B cell (primary cell): ENCODE measurements at regions not wholly inside any gene's neighbourhood (a gene's known extent, or its start where the extent isn't known, plus 50 kb on each side); places are given as distances from the start of the nearest gene placed in this dataset.

Experiments
- ATAC-seq: fragments of 200-7000 bp; cut with Tn5 transposase; one replicate; pipeline ENCODE4 v1.10.0; 2021; ENCODE audit warnings: low read depth, mild to moderate bottlenecking, moderate number of reproducible peaks, moderate library complexity
- CTCF ChIA-PET: fragments of 350-600 bp; sonication (Branson Sonifier 250); formaldehyde crosslinking; loops from one replicate; lab custom pipeline; 2021; ENCODE audit warnings: antibody characterized with exemption, inconsistent platforms; lab: Charles Lee
- POLR2A ChIA-PET: fragments of 350-600 bp; sonication (Branson Sonifier 250); formaldehyde crosslinking; loops from one replicate; lab custom pipeline; 2021; ENCODE audit warnings: antibody characterized with exemption; lab: Charles Lee
- DNase-seq: peaks from one replicate; pipeline ENCODE4 v3.0.0; 2013
- H2AFZ ChIP-seq: 2 replicates; pipeline ENCODE4 v1.6.1; 2012; ENCODE audit warnings: mild to moderate bottlenecking, low read depth, low read length; ENCODE audit not compliant: insufficient read depth, poor library complexity, severe bottlenecking
- H3K27ac ChIP-seq, 2 donors: 1 replicate in 1 of 2; 2 replicates in 1 of 2; pipeline ENCODE4 v1.5.1; 2012 to 2013; ENCODE audit warnings: low read length in 2 of 2, mild to moderate bottlenecking in 2 of 2, moderate library complexity in 1 of 2
- H3K27me3 ChIP-seq, 4 experiments: fragments of 200-600 bp in 1 of 4; sonication (generic) in 1 of 4; replicated peaks in 1 of 4; 1 replicate in 2 of 4; 2 replicates in 2 of 4; pipeline versions ENCODE4 v1.6.1 to v1.7.0; 2013 to 2016; ENCODE audit warnings: low read length in 3 of 4, mild to moderate bottlenecking in 2 of 4, mixed read lengths in 1 of 4, moderate library complexity in 1 of 4; ENCODE audit not compliant: insufficient read depth in 4 of 4, control insufficient read depth in 3 of 4; ENCODE audit errors: control extremely low read depth in 1 of 4
- H3K36me3 ChIP-seq, 2 experiments: replicated peaks in 1 of 2; 1 replicate in 1 of 2; 2 replicates in 1 of 2; pipeline versions ENCODE4 v1.6.1 to v1.7.1; 2013; ENCODE audit warnings: low read length in 1 of 2; ENCODE audit not compliant: insufficient read depth in 2 of 2, control insufficient read depth in 1 of 2; ENCODE audit errors: control extremely low read depth in 1 of 2, extremely low read depth in 1 of 2
- H3K4me1 ChIP-seq, 2 donors: fragments of 200-600 bp in 1 of 2; sonication (generic) in 1 of 2; 1 replicate in 1 of 2; 2 replicates in 1 of 2; pipeline versions ENCODE4 v1.5.1 to v1.6.1; 2013 to 2017; ENCODE audit warnings: low read length in 2 of 2; ENCODE audit not compliant: control insufficient read depth in 2 of 2, insufficient read depth in 2 of 2
- H3K4me2 ChIP-seq: replicated peaks from 2 replicates; pipeline ENCODE3; 2012; ENCODE audit warnings: mild to moderate bottlenecking, low read depth, low read length; ENCODE audit not compliant: poor library complexity, severe bottlenecking
- H3K4me3 ChIP-seq, 5 experiments: fragments of 200-600 bp in 1 of 5; sonication (generic) in 1 of 5; 1 replicate in 3 of 5; 2 replicates in 2 of 5; pipeline versions ENCODE4 v1.5.1 to v1.7.0; 2011 to 2016; ENCODE audit warnings: low read length in 4 of 5, mild to moderate bottlenecking in 4 of 5, low read depth in 2 of 5, control low read depth in 1 of 5, moderate library complexity in 1 of 5; ENCODE audit not compliant: insufficient read depth in 1 of 5; ENCODE audit errors: control extremely low read depth in 1 of 5, extremely low read depth in 1 of 5
- H3K79me2 ChIP-seq: fragments of 200-600 bp; sonication (generic); one replicate; pipeline ENCODE4 v1.6.0; 2016; ENCODE audit warnings: low read length; ENCODE audit not compliant: control insufficient read depth, insufficient read depth
- H3K9ac ChIP-seq: fragments of 200-600 bp; sonication (generic); 2 replicates; pipeline ENCODE4 v1.6.1; 2017; ENCODE audit warnings: mild to moderate bottlenecking, low read length, moderate library complexity
- H3K9me3 ChIP-seq, 3 donors: one replicate each; pipeline versions ENCODE4 v1.6.1 to v1.7.1; 2013; ENCODE audit warnings: low read length in 2 of 3; ENCODE audit not compliant: control insufficient read depth in 2 of 3, insufficient read depth in 1 of 3; ENCODE audit errors: control extremely low read depth in 1 of 3
- H4K20me1 ChIP-seq: 2 replicates; pipeline ENCODE4 v1.6.0; 2012; ENCODE audit warnings: mild to moderate bottlenecking, low read length; ENCODE audit not compliant: insufficient read depth, control insufficient read depth, poor library complexity, severe bottlenecking
- H3K27ac Mint-ChIP-seq: one replicate; pipeline ENCODE4 v1.8.0; 2021; ENCODE audit warnings: mixed read lengths
- H3K27me3 Mint-ChIP-seq: one replicate; pipeline ENCODE4 v1.8.0; 2021; ENCODE audit warnings: mixed read lengths
- H3K4me1 Mint-ChIP-seq: one replicate; pipeline ENCODE4 v1.8.0; 2021; ENCODE audit warnings: mixed read lengths
- H3K4me3 Mint-ChIP-seq: one replicate; pipeline ENCODE4 v1.8.0; 2021; ENCODE audit warnings: mixed read lengths
- H3K9me3 Mint-ChIP-seq: one replicate; pipeline ENCODE4 v1.8.0; 2022; ENCODE audit warnings: mixed read lengths; ENCODE audit not compliant: insufficient read depth
- EZH2 ChIP-seq: IDR thresholded peaks from 2 replicates; pipeline ENCODE4 v1.6.1; 2012; ENCODE audit warnings: borderline replicate concordance, low read depth, mild to moderate bottlenecking, moderate library complexity, low read length; ENCODE audit not compliant: insufficient read depth, poor library complexity, severe bottlenecking
- WGBS: methylation state at CpG from one replicate; pipeline ENCODE4 v1.1.5; 2013; ENCODE audit warnings: missing lambda C conversion rate; ENCODE audit not compliant: insufficient coverage; 5-methylcytosine and 5-hydroxymethylcytosine counted together
- intact Hi-C: fragments of 100-400 bp; cut with micrococcal nuclease; formaldehyde crosslinking; loops from one replicate; pipeline ENCODE4 v1.10.0; 2022
- TF ChIP-seq, protein P1 (sequence below): fragments of 200-600 bp; IDR thresholded peaks from one replicate; pipeline ENCODE4 v1.8.0; 2022; ENCODE audit warnings: antibody characterized with exemption, mild to moderate bottlenecking

DNA sequence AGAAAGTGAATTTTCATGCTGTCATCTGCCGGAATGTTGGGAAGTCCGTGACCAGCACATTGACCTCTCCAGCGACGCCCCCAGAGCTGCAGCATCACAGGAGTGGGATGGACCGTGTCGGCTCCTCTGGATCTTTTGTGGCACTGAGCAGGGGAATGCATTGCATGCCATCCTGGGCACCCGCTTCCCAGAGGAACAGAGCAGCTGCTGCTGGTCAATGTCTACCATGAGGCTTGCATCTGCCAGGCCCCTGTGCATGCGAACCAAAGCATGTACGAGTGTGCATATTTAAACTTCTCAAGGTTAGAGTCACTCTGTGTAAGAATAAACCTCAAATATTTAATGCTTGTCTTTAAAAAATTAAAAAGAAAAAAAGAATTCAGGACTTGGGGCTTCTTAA is 414.8 kb downstream of the GADD45G start:
- Histone ChIP-seq H3K4me3 (no peak overlapping the region), H3K36me3 (no peaks in the 10 kb centered on the region), H4K20me1 (no peaks in the 10 kb centered on the region), H3K4me2 (no peak overlapping the region), H3K27ac (no peak overlapping the region), H3K79me2 (no peaks in the 10 kb centered on the region), H2AFZ (no peak overlapping the region), H3K9ac (no peak overlapping the region), H3K9me3 (peaks cover 0 to 2% (median 0%) of the 10 kb centered on the region in 3 donors), H3K27me3 (no peaks in the 10 kb centered on the region), H3K4me1 (peaks cover 46 to 51% of the 10 kb centered on the region in 2 donors)
- ChIA-PET CTCF (no interaction called here), POLR2A (no interaction called here)
- Mint-ChIP-seq H3K27me3 (no peaks in the 10 kb centered on the region), H3K9me3 (no peaks in the 10 kb centered on the region), H3K4me3 (no peak overlapping the region), H3K4me1 (peaks cover 53% of the 10 kb centered on the region), H3K27ac (no peak overlapping the region)
- TF ChIP-seq, protein P1, sequence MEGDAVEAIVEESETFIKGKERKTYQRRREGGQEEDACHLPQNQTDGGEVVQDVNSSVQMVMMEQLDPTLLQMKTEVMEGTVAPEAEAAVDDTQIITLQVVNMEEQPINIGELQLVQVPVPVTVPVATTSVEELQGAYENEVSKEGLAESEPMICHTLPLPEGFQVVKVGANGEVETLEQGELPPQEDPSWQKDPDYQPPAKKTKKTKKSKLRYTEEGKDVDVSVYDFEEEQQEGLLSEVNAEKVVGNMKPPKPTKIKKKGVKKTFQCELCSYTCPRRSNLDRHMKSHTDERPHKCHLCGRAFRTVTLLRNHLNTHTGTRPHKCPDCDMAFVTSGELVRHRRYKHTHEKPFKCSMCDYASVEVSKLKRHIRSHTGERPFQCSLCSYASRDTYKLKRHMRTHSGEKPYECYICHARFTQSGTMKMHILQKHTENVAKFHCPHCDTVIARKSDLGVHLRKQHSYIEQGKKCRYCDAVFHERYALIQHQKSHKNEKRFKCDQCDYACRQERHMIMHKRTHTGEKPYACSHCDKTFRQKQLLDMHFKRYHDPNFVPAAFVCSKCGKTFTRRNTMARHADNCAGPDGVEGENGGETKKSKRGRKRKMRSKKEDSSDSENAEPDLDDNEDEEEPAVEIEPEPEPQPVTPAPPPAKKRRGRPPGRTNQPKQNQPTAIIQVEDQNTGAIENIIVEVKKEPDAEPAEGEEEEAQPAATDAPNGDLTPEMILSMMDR: no peak
- no peak for TF ChIP-seq EZH2
- 92% methylated on average over 7 of the region's 9 CpGs for WGBS
- ATAC-seq: no peak
- no peak for DNase-seq
- intact Hi-C loops: loop anchor here (5.0 kb wide), 1 partner anchor 58 kb away; no protein-coding TSS in a partner anchor

DNA sequence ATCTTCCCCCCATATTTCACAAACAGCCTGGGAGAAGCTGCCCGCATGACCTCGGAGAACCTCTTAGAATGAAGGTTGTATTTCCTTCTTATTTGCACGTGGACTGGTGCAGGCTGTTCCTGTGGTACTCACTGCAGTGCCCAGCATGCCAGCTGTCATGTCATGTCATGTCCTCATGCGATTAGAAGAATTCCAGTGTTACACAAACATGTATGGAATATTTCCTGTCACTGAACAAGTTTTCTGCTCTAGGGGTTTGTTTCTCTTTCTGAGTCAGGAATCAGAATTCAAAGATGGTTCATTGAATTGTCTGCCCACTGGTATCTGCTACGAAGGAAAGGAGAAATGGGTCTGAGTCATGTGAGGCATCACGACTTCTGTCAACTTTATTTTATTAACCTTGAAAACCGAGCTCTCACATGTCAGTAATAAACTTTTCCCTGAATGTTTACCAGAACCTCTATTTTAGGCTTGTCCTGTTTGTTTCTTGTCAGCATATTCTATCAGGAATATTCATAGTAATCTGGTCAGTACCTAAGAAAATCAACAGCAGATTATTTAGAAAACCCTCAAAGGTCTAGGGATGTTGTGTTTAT is 415.6 kb downstream of the GADD45G start:
- peaks cover 54 to 58% of the 10 kb centered on the region in 2 donors for H3K4me1 ChIP-seq
- H3K27me3 ChIP-seq: no peaks in the 10 kb centered on the region
- no peak overlapping the region for H3K9ac ChIP-seq
- 48% methylated on average over 3 of the region's 7 CpGs for WGBS
- TF ChIP-seq, protein P1: no peak
- TF ChIP-seq EZH2: no peak
- no peaks in the 10 kb centered on the region for H4K20me1 ChIP-seq
- H3K9me3 ChIP-seq: peaks cover 0 to 2% (median 0%) of the 10 kb centered on the region in 3 donors
- CTCF ChIA-PET: no interaction called here
- H2AFZ ChIP-seq: no peak overlapping the region
- Mint-ChIP-seq H3K4me3 (no peak overlapping the region), H3K4me1 (peaks cover 60% of the 10 kb centered on the region), H3K27me3 (no peaks in the 10 kb centered on the region), H3K27ac (no peak overlapping the region), H3K9me3 (no peaks in the 10 kb centered on the region)
- ATAC-seq: no peak
- no peak overlapping the region for H3K27ac ChIP-seq
- no peak overlapping the region for H3K4me2 ChIP-seq
- DNase-seq: no peak
- POLR2A ChIA-PET: no interaction called here
- intact Hi-C loops: loop anchor here (5.0 kb wide), 1 partner anchor 57 kb away; no protein-coding TSS in a partner anchor
- H3K36me3 ChIP-seq: no peaks in the 10 kb centered on the region
- H3K79me2 ChIP-seq: no peaks in the 10 kb centered on the region
- no peak overlapping the region for H3K4me3 ChIP-seq
